Transverse colon (tissue), 4 donors: ENCODE measurements at regions not wholly inside any gene's neighbourhood (a gene's known extent, or its start where the extent isn't known, plus 50 kb on each side); places are given as distances from the start of the nearest gene placed in this dataset.

Experiments
- CTCF ChIP-seq, 5 experiments: fragments of 200-600 bp in 3 of 5; fragments of 450-650 bp in 2 of 5; sonication (generic) in 3 of 5; IDR thresholded peaks; 1 replicate in 2 of 5; 2 replicates in 3 of 5; pipeline ENCODE4 v1.5.1; 2016 to 2017; ENCODE audit warnings: antibody characterized with exemption in 5 of 5, inconsistent platforms in 3 of 5, mild to moderate bottlenecking in 2 of 5, moderate library complexity in 1 of 5
- POLR2A ChIP-seq: fragments of 450-650 bp; IDR thresholded peaks from one replicate; pipeline ENCODE4 v1.6.1; 2016; ENCODE audit warnings: antibody characterized with exemption, mild to moderate bottlenecking, moderate library complexity
- POLR2AphosphoS5 ChIP-seq, 3 donors: sonication (generic); formaldehyde crosslinking; IDR thresholded peaks; one replicate each; pipeline ENCODE4 v1.6.1; 2016; ENCODE audit warnings: antibody characterized with exemption in 3 of 3

GRCh38 chr11:88050247-88050646 is 125.0 kb downstream of the RAB38 start:
- TF ChIP-seq CTCF (IDR thresholded peaks at IDR 0.05) (no peak), POLR2AphosphoS5 (IDR thresholded peaks at IDR 0.05) (no peak), POLR2A (no peak)
